22Rv1 (cell line): ENCODE measurements at regions not wholly inside any gene's neighbourhood (a gene's known extent, or its start where the extent isn't known, plus 50 kb on each side); places are given as distances from the start of the nearest gene placed in this dataset.

Source experiments
- CTCF ChIP-seq: fragments of 450-650 bp; IDR thresholded peaks from 2 replicates; pipeline ENCODE4 v1.5.1; 2017; ENCODE audit warnings: mild to moderate bottlenecking
- ZFX ChIP-seq: fragments of 450-650 bp; IDR thresholded peaks from 2 replicates; pipeline ENCODE4 v1.6.1; 2017; ENCODE audit warnings: antibody characterized with exemption, borderline replicate concordance

- TF ChIP-seq CTCF = no peak
- no peak for TF ChIP-seq ZFX
Measured at GRCh38 chr11:134737563-134738510, 325.8 kb upstream of the B3GAT1 start.
